Hepatocyte (in vitro differentiated cells): ENCODE measurements at regions not wholly inside any gene's neighbourhood (a gene's known extent, or its start where the extent isn't known, plus 50 kb on each side); places are given as distances from the start of the nearest gene placed in this dataset.
A peak's percentile ranks its signal among the peaks of the same experiment; 100 is the strongest.

Experiments used
- DNase-seq: peaks from one replicate; pipeline ENCODE4 v3.0.0-alpha.2; 2016; ENCODE audit warnings: low spot score
- H2AFZ ChIP-seq: fragments of 200-600 bp; sonication (generic); 2 replicates; pipeline ENCODE4 v1.6.0; 2016; ENCODE audit warnings: antibody characterized with exemption, mild to moderate bottlenecking
- H3K27ac ChIP-seq: fragments of 200-600 bp; sonication (generic); 2 replicates; pipeline ENCODE4 v1.5.1; 2016; ENCODE audit warnings: mild to moderate bottlenecking
- H3K27me3 ChIP-seq: fragments of 200-600 bp; sonication (generic); 2 replicates; pipeline ENCODE4 v1.6.1; 2016
- H3K36me3 ChIP-seq: fragments of 200-600 bp; sonication (generic); replicated peaks from 2 replicates; pipeline ENCODE4 v1.5.1; 2016; ENCODE audit warnings: low read depth; ENCODE audit not compliant: insufficient read depth
- H3K4me1 ChIP-seq: fragments of 200-600 bp; sonication (generic); 2 replicates; pipeline ENCODE4 v1.5.1; 2016; ENCODE audit warnings: mild to moderate bottlenecking, moderate library complexity; ENCODE audit not compliant: insufficient read depth
- H3K4me2 ChIP-seq: fragments of 200-600 bp; sonication (generic); 2 replicates; pipeline ENCODE4 v1.6.0; 2016
- H3K4me3 ChIP-seq: fragments of 200-600 bp; sonication (generic); 2 replicates; pipeline ENCODE4 v1.5.1; 2016; ENCODE audit warnings: mild to moderate bottlenecking
- H3K79me2 ChIP-seq: fragments of 200-600 bp; sonication (generic); 2 replicates; pipeline ENCODE4 v1.6.0; 2017; ENCODE audit warnings: mild to moderate bottlenecking
- H3K9me2 ChIP-seq: fragments of 200-600 bp; sonication (generic); replicated peaks from 2 replicates; pipeline ENCODE4 v1.6.0; 2017; ENCODE audit warnings: mild to moderate bottlenecking; ENCODE audit not compliant: insufficient read depth
- H3K9me3 ChIP-seq: fragments of 200-600 bp; sonication (generic); 2 replicates; pipeline ENCODE4 v1.5.1; 2016; ENCODE audit warnings: low read depth, mild to moderate bottlenecking
- H4K20me1 ChIP-seq: fragments of 200-600 bp; sonication (generic); 2 replicates; pipeline ENCODE4 v1.6.0; 2016; ENCODE audit warnings: mild to moderate bottlenecking; ENCODE audit not compliant: insufficient read depth, poor library complexity, severe bottlenecking
- EZH2 ChIP-seq: fragments of 200-600 bp; sonication (generic); IDR thresholded peaks from 2 replicates; pipeline ENCODE4 v1.6.1; 2016; ENCODE audit warnings: antibody characterized with exemption, mild to moderate bottlenecking, borderline replicate concordance
- EZH2phosphoT487 ChIP-seq: fragments of 200-600 bp; sonication (generic); IDR thresholded peaks from one replicate; pipeline ENCODE4 v1.6.1; 2018; ENCODE audit warnings: antibody characterized with exemption, mild to moderate bottlenecking, low read depth, moderate library complexity; ENCODE audit not compliant: unreplicated experiment, severe bottlenecking
- WGBS: methylation state at CpG from one replicate; pipeline ENCODE4 v1.1.6; 2016; ENCODE audit warnings: low lambda C conversion rate; ENCODE audit errors: missing lambda C conversion rate; 5-methylcytosine and 5-hydroxymethylcytosine counted together
- TF ChIP-seq, protein P1 (sequence below): fragments of 200-600 bp; sonication (generic); IDR thresholded peaks from 2 replicates; pipeline ENCODE4 v1.5.1; 2016; ENCODE audit warnings: antibody characterized with exemption, mild to moderate bottlenecking; ENCODE audit not compliant: poor library complexity

DNA sequence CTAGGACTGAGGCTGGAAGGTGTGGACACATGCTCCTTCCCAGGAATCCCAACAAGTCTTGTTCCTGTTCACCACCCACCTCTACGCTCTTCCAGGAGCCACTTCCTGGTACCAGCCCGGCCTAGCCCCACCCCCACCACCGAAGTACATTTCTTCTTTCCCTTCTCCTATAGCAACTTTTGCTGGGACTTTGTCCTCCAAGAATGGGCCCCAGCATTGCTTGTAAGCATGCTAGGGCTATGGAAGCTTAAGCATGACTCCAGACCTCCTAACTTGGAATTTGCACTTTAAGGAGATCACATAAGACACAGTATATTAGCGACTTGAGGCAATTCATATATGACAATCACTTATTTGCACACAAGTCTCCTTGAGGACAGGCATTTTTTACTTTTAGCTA is 462.0 kb upstream of the ARID1B start:
- Histone ChIP-seq H3K36me3 (no peaks in the 10 kb centered on the region), H4K20me1 (no peaks in the 10 kb centered on the region), H3K27me3 (no peaks in the 10 kb centered on the region), H3K4me1 (no peaks in the 10 kb centered on the region), H3K9me2 (no peaks in the 10 kb centered on the region), H3K79me2 (no peaks in the 10 kb centered on the region), H3K27ac (no peak overlapping the region), H2AFZ (no peak overlapping the region), H3K9me3 (no peaks in the 10 kb centered on the region), H3K4me3 (no peak overlapping the region), H3K4me2 (no peak overlapping the region)
- peak; percentile 11 for DNase-seq
- TF ChIP-seq EZH2phosphoT487: no peak
- TF ChIP-seq EZH2: no peak
- TF ChIP-seq, protein P1, sequence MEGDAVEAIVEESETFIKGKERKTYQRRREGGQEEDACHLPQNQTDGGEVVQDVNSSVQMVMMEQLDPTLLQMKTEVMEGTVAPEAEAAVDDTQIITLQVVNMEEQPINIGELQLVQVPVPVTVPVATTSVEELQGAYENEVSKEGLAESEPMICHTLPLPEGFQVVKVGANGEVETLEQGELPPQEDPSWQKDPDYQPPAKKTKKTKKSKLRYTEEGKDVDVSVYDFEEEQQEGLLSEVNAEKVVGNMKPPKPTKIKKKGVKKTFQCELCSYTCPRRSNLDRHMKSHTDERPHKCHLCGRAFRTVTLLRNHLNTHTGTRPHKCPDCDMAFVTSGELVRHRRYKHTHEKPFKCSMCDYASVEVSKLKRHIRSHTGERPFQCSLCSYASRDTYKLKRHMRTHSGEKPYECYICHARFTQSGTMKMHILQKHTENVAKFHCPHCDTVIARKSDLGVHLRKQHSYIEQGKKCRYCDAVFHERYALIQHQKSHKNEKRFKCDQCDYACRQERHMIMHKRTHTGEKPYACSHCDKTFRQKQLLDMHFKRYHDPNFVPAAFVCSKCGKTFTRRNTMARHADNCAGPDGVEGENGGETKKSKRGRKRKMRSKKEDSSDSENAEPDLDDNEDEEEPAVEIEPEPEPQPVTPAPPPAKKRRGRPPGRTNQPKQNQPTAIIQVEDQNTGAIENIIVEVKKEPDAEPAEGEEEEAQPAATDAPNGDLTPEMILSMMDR: no peak
- WGBS: 89% methylated on average over 4 of the region's 4 CpGs

DNA sequence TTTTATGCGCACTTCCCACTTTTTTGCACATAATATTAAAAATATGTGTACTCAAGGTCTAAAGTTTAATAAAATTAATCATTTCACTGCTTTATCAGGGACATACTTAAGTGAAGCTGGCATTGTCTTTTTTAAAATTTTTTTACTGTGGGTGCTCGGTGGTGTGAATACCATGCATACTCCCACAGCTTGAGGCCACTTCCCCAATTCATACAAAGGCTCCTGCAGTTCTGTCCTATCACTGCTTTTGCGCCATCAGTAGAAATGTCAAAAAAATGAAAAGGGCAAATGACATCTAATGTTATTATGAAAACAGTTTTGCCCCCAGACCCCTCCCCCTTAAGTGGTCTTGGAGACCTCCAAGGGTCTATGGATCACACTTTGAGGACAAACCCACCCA is 464.1 kb upstream of the ARID1B start:
- Histone ChIP-seq H3K4me1 (no peaks in the 10 kb centered on the region), H3K36me3 (no peaks in the 10 kb centered on the region), H3K4me3 (no peak overlapping the region), H3K9me2 (no peaks in the 10 kb centered on the region), H4K20me1 (no peaks in the 10 kb centered on the region), H2AFZ (no peak overlapping the region), H3K4me2 (no peak overlapping the region), H3K27ac (no peak overlapping the region), H3K79me2 (no peaks in the 10 kb centered on the region), H3K27me3 (no peaks in the 10 kb centered on the region), H3K9me3 (no peaks in the 10 kb centered on the region)
- WGBS: 90% methylated on average over 3 of the region's 3 CpGs
- TF ChIP-seq EZH2phosphoT487: no peak
- TF ChIP-seq, protein P1: no peak
- no peak for TF ChIP-seq EZH2
- no peak for DNase-seq

DNA sequence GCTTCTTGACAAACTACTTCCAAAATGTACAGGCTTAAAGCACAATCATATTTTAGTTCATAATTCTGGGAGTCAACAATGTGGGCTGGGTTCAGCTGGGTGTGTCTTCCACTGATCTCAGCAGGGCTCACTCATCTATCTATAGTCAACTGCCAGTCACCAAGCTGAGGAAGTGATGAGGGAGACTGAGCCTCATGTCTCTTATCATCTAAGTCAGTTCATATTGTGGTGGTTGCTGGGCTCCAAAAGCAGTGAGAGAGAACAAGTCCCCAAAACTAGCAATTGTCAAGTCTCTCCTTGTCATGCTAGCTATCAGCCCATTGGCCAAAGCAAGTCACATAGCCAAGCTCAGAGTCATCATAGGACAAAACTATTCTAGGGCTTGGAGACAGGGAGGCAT is 465.9 kb upstream of the ARID1B start:
- H3K27ac ChIP-seq: no peak overlapping the region
- TF ChIP-seq EZH2: no peak
- TF ChIP-seq EZH2phosphoT487: no peak
- TF ChIP-seq, protein P1: no peak

DNA sequence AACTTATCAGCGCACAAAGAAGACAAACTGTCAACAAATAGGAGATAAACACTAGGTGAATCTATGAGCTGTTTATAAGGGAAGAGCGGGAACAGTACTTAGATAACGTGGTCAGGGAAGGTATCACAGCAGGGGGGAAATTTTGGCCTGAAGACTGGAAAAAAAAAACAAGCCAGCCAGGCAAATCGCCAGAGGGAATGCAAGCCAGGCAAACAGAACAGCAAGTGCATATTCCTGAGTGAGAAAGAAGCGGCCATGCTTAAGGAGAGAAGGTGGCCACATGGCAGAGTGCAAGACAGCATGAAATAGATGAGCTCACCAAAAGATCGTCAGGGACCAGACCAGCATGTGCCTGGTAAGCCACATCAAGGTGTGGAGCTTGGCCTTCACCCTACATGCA is 466.5 kb upstream of the ARID1B start:
- no peak overlapping the region for H3K4me3 ChIP-seq
- 63% methylated on average over 6 of the region's 6 CpGs for WGBS
- TF ChIP-seq, protein P1: no peak
- TF ChIP-seq EZH2: no peak
- no peak for TF ChIP-seq EZH2phosphoT487

More for the DNA sequence above, 465.9 kb upstream of the ARID1B start:
- H3K4me1 ChIP-seq: no peaks in the 10 kb centered on the region
- H3K79me2 ChIP-seq: no peaks in the 10 kb centered on the region
- no peaks in the 10 kb centered on the region for H3K36me3 ChIP-seq
- H3K9me3 ChIP-seq: no peaks in the 10 kb centered on the region
- no peaks in the 10 kb centered on the region for H3K27me3 ChIP-seq
- no peak for DNase-seq
- H3K4me2 ChIP-seq: no peak overlapping the region
- no peaks in the 10 kb centered on the region for H4K20me1 ChIP-seq
- H3K4me3 ChIP-seq: no peak overlapping the region
- no peaks in the 10 kb centered on the region for H3K9me2 ChIP-seq
- H2AFZ ChIP-seq: no peak overlapping the region

More for the DNA sequence above, 466.5 kb upstream of the ARID1B start:
- no peak overlapping the region for H2AFZ ChIP-seq
- no peak overlapping the region for H3K4me2 ChIP-seq
- no peaks in the 10 kb centered on the region for H3K36me3 ChIP-seq
- H3K79me2 ChIP-seq: no peaks in the 10 kb centered on the region
- no peak for DNase-seq
- no peaks in the 10 kb centered on the region for H3K9me2 ChIP-seq
- H4K20me1 ChIP-seq: no peaks in the 10 kb centered on the region
- no peaks in the 10 kb centered on the region for H3K9me3 ChIP-seq
- no peaks in the 10 kb centered on the region for H3K4me1 ChIP-seq
- H3K27ac ChIP-seq: no peak overlapping the region
- H3K27me3 ChIP-seq: no peaks in the 10 kb centered on the region
